ENCODE measurements at regions not wholly inside any gene's neighbourhood (a gene's known extent, or its start where the extent isn't known, plus 50 kb on each side); places are given as distances from the start of the nearest gene placed in this dataset.

DNA sequence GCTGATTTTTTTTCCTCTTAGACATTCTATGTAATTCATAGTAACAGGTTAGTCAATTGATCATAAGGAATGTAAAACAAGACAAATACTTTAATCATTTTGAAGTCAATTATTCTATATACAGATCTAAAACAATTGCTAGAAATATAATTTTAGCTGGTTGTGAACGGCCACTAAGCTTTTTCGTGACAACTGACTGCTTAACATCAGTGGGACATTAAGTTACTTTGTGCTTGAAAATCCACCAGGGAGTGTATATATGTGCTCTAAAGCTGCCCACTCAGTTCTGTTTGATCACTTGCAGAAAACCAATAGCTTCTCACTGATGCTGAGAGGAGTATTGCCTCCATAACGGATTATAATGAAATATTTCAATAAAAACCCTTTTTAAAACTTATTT lies 370.2 kb upstream of the CCNH start:
- Mint-ChIP-seq H3K9me3 (ENCODE audit: insufficient read depth) (no peaks in the 10 kb centered on the region), H3K27ac (no peak overlapping the region), H3K27me3 (peaks cover 24% of the 10 kb centered on the region), H3K4me3 (no peak overlapping the region), H3K4me1 (peaks cover 3% of the 10 kb centered on the region)
- H3K27ac ChIP-seq (ENCODE audit: low read length in 2 of 2) = no peak overlapping the region
- H2AFZ ChIP-seq (ENCODE audit: insufficient read depth, low read depth, low read length, poor library complexity, severe bottlenecking) = no peak overlapping the region
- H3K4me2 ChIP-seq (replicated peaks; ENCODE audit: low read depth, low read length, poor library complexity, severe bottlenecking) = no peak overlapping the region
- H4K20me1 ChIP-seq (ENCODE audit: control insufficient read depth, insufficient read depth, low read length, poor library complexity, severe bottlenecking) = no peaks in the 10 kb centered on the region
- ChIA-PET CTCF (interaction anchor here (0.7 to 6.6 kb wide), 4 partner anchors 19 to 908 kb away, joined by 3 to 99 read pairs (median 3); no protein-coding TSS in a partner anchor), POLR2A (no interaction called here)
- H3K79me2 ChIP-seq (ENCODE audit: control insufficient read depth, insufficient read depth, low read length) = no peaks in the 10 kb centered on the region
- DNase-seq (no peak), ATAC-seq (ENCODE audit: low read depth) (no peak)
- no peaks in the 10 kb centered on the region for H3K36me3 ChIP-seq (replicated peaks in 1 of 2; ENCODE audit: control extremely low read depth in 1 of 2, control insufficient read depth in 1 of 2, extremely low read depth in 1 of 2, insufficient read depth in 2 of 2, low read length in 1 of 2)
- H3K27me3 ChIP-seq (replicated peaks in 1 of 4; ENCODE audit: control extremely low read depth in 1 of 4, control insufficient read depth in 3 of 4, insufficient read depth in 4 of 4, low read length in 3 of 4) = peaks cover 0 to 11% (median 3%) of the 10 kb centered on the region in 4 experiments
- intact Hi-C loops (cut with micrococcal nuclease) = no loop called here
- H3K4me3 ChIP-seq (ENCODE audit: control extremely low read depth in 1 of 5, extremely low read depth in 1 of 5, insufficient read depth in 1 of 5, low read depth in 2 of 5, low read length in 4 of 5) = no peak overlapping the region
- peaks cover 0 to 3% of the 10 kb centered on the region in 2 donors for H3K4me1 ChIP-seq (ENCODE audit: control insufficient read depth in 2 of 2, insufficient read depth in 2 of 2, low read length in 2 of 2)
- no peaks in the 10 kb centered on the region for H3K9me3 ChIP-seq (ENCODE audit: control extremely low read depth in 1 of 3, control insufficient read depth in 2 of 3, insufficient read depth in 1 of 3, low read length in 2 of 3)
- 90% methylated on average over 2 of the region's 3 CpGs for WGBS (ENCODE audit: insufficient coverage)
- TF ChIP-seq, protein P1, sequence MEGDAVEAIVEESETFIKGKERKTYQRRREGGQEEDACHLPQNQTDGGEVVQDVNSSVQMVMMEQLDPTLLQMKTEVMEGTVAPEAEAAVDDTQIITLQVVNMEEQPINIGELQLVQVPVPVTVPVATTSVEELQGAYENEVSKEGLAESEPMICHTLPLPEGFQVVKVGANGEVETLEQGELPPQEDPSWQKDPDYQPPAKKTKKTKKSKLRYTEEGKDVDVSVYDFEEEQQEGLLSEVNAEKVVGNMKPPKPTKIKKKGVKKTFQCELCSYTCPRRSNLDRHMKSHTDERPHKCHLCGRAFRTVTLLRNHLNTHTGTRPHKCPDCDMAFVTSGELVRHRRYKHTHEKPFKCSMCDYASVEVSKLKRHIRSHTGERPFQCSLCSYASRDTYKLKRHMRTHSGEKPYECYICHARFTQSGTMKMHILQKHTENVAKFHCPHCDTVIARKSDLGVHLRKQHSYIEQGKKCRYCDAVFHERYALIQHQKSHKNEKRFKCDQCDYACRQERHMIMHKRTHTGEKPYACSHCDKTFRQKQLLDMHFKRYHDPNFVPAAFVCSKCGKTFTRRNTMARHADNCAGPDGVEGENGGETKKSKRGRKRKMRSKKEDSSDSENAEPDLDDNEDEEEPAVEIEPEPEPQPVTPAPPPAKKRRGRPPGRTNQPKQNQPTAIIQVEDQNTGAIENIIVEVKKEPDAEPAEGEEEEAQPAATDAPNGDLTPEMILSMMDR (IDR thresholded peaks at IDR 0.05) = no peak
- TF ChIP-seq EZH2 (IDR thresholded peaks at IDR 0.05; ENCODE audit: borderline replicate concordance, insufficient read depth, low read depth, low read length, poor library complexity, severe bottlenecking) = no peak
- no peak overlapping the region for H3K9ac ChIP-seq (ENCODE audit: low read length)

DNA sequence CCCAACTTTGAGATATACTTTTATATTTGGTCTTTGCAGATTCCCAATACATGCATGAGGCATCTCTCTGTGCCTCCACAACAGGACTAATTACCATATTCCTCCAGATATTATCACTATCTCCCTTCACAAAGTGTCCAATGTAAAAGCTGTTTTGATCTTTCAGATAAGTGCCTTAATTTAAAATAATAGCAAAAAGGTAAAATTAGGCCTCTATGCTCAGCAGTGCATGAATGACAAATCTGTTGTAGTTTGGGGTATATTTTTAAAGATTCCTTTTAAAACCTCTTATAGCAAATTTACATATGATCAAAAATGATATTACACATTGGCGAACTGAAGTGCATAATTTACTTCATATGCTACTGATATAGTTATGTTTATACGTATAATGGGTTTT lies 369.2 kb upstream of the CCNH start:
- TF ChIP-seq, protein P1 (IDR thresholded peaks at IDR 0.05) = no peak
- no peak for TF ChIP-seq EZH2 (IDR thresholded peaks at IDR 0.05; ENCODE audit: borderline replicate concordance, insufficient read depth, low read depth, low read length, poor library complexity, severe bottlenecking)
- H3K27ac ChIP-seq (ENCODE audit: low read length in 2 of 2) = no peak overlapping the region
- CTCF ChIA-PET = interaction anchor here (0.9 to 6.6 kb wide), 13 partner anchors 8 to 946 kb away, joined by 3 to 99 read pairs (median 6); no protein-coding TSS in a partner anchor
- H3K4me1 ChIP-seq (ENCODE audit: control insufficient read depth in 2 of 2, insufficient read depth in 2 of 2, low read length in 2 of 2) = peaks cover 0 to 3% of the 10 kb centered on the region in 2 donors
- no peak overlapping the region for H3K9ac ChIP-seq (ENCODE audit: low read length)
- no peak overlapping the region for H3K4me3 Mint-ChIP-seq
- no peak overlapping the region for H3K4me3 ChIP-seq (ENCODE audit: control extremely low read depth in 1 of 5, extremely low read depth in 1 of 5, insufficient read depth in 1 of 5, low read depth in 2 of 5, low read length in 4 of 5)
- H3K9me3 Mint-ChIP-seq (ENCODE audit: insufficient read depth) = no peaks in the 10 kb centered on the region
- H3K27ac Mint-ChIP-seq = no peak overlapping the region
- no CpG with 5 or more reads among the region's 2 CpGs for WGBS (ENCODE audit: insufficient coverage)
- H3K27me3 ChIP-seq (replicated peaks in 1 of 4; ENCODE audit: control extremely low read depth in 1 of 4, control insufficient read depth in 3 of 4, insufficient read depth in 4 of 4, low read length in 3 of 4) = peaks cover 0 to 11% (median 3%) of the 10 kb centered on the region in 4 experiments
- H3K9me3 ChIP-seq (ENCODE audit: control extremely low read depth in 1 of 3, control insufficient read depth in 2 of 3, insufficient read depth in 1 of 3, low read length in 2 of 3) = no peaks in the 10 kb centered on the region
- H4K20me1 ChIP-seq (ENCODE audit: control insufficient read depth, insufficient read depth, low read length, poor library complexity, severe bottlenecking) = no peaks in the 10 kb centered on the region
- peaks cover 18% of the 10 kb centered on the region for H3K27me3 Mint-ChIP-seq
- no peak for DNase-seq
- H3K79me2 ChIP-seq (ENCODE audit: control insufficient read depth, insufficient read depth, low read length) = no peaks in the 10 kb centered on the region
- ATAC-seq (ENCODE audit: low read depth) = no peak
- no peak overlapping the region for H2AFZ ChIP-seq (ENCODE audit: insufficient read depth, low read depth, low read length, poor library complexity, severe bottlenecking)
- intact Hi-C loops (cut with micrococcal nuclease) = loop anchor here (1.0 kb wide), 2 partner anchors 898 to 909 kb away; no protein-coding TSS in a partner anchor
- POLR2A ChIA-PET = no interaction called here
- peaks cover 3% of the 10 kb centered on the region for H3K4me1 Mint-ChIP-seq
- no peaks in the 10 kb centered on the region for H3K36me3 ChIP-seq (replicated peaks in 1 of 2; ENCODE audit: control extremely low read depth in 1 of 2, control insufficient read depth in 1 of 2, extremely low read depth in 1 of 2, insufficient read depth in 2 of 2, low read length in 1 of 2)
- H3K4me2 ChIP-seq (replicated peaks; ENCODE audit: low read depth, low read length, poor library complexity, severe bottlenecking) = no peak overlapping the region

Measured in B cell (primary cell).